Mesenchymal stem cell (in vitro differentiated cells and primary cell): ENCODE measurements at regions not wholly inside any gene's neighbourhood (a gene's known extent, or its start where the extent isn't known, plus 50 kb on each side); places are given as distances from the start of the nearest gene placed in this dataset.
A peak's percentile ranks its signal among the peaks of the same experiment; 100 is the strongest.

Experiments
- DNase-seq: peaks from one replicate; pipeline ENCODE4 v3.0.0-alpha.2; 2013
- H2AFZ ChIP-seq: one replicate; pipeline ENCODE4 v1.6.1; 2013; ENCODE audit warnings: low read depth, mild to moderate bottlenecking, control low read depth, inconsistent platforms, low read length, moderate library complexity
- H2AK5ac ChIP-seq: 2 replicates; pipeline ENCODE4 v1.6.1; 2013; ENCODE audit warnings: low read length, moderate library complexity, mild to moderate bottlenecking, inconsistent platforms; ENCODE audit not compliant: severe bottlenecking
- H2BK120ac ChIP-seq: one replicate; pipeline ENCODE4 v1.6.1; 2013; ENCODE audit warnings: low read depth, mild to moderate bottlenecking, inconsistent platforms, low read length, moderate library complexity
- H2BK12ac ChIP-seq, 2 experiments: one replicate each; pipeline ENCODE4 v1.6.1; 2013; ENCODE audit warnings: inconsistent platforms in 2 of 2, low read length in 2 of 2, mild to moderate bottlenecking in 2 of 2, moderate library complexity in 2 of 2, control low read depth in 1 of 2
- H2BK15ac ChIP-seq: one replicate; pipeline ENCODE4 v1.6.1; 2013; ENCODE audit warnings: mild to moderate bottlenecking, low read depth, inconsistent platforms; ENCODE audit not compliant: poor library complexity, severe bottlenecking
- H2BK5ac ChIP-seq: 2 replicates; pipeline ENCODE4 v1.6.1; 2013; ENCODE audit warnings: low read depth, mild to moderate bottlenecking, low read length, control low read depth, inconsistent platforms; ENCODE audit not compliant: poor library complexity, severe bottlenecking
- H3K14ac ChIP-seq, 2 experiments: one replicate each; pipeline ENCODE4 v1.6.1; 2013; ENCODE audit warnings: inconsistent platforms in 2 of 2, low read length in 2 of 2, control low read depth in 1 of 2, mild to moderate bottlenecking in 1 of 2, moderate library complexity in 1 of 2
- H3K18ac ChIP-seq, 2 experiments: one replicate each; pipeline ENCODE4 v1.6.1; 2013; ENCODE audit warnings: inconsistent platforms in 2 of 2, low read length in 2 of 2, control low read depth in 1 of 2, low read depth in 1 of 2, mild to moderate bottlenecking in 1 of 2
- H3K23ac ChIP-seq, 2 experiments: one replicate each; pipeline ENCODE4 v1.6.1; 2013; ENCODE audit warnings: inconsistent platforms in 2 of 2, low read length in 2 of 2, mild to moderate bottlenecking in 2 of 2, moderate library complexity in 2 of 2, control low read depth in 1 of 2
- H3K27ac ChIP-seq: 2 replicates; pipeline ENCODE4 v1.5.1; 2013; ENCODE audit warnings: mild to moderate bottlenecking, moderate library complexity, low read length, control low read depth, inconsistent platforms; ENCODE audit not compliant: poor library complexity, severe bottlenecking
- H3K27me3 ChIP-seq, 2 experiments: 2 replicates each; pipeline versions ENCODE4 v1.6.1 to v1.7.0; 2013; ENCODE audit warnings: low read length in 2 of 2, mild to moderate bottlenecking in 2 of 2, moderate library complexity in 2 of 2, control low read depth in 1 of 2, inconsistent platforms in 1 of 2; ENCODE audit not compliant: control insufficient read depth in 1 of 2, insufficient read depth in 1 of 2
- H3K36me3 ChIP-seq, 2 experiments: 2 replicates each; pipeline versions ENCODE4 v1.6.1 to v1.7.0; 2013; ENCODE audit warnings: low read length in 2 of 2, control low read depth in 1 of 2, inconsistent platforms in 1 of 2, low read depth in 1 of 2, mild to moderate bottlenecking in 1 of 2; ENCODE audit not compliant: insufficient read depth in 2 of 2, control insufficient read depth in 1 of 2
- H3K4ac ChIP-seq, 2 experiments: one replicate each; pipeline ENCODE4 v1.6.1; 2013; ENCODE audit warnings: inconsistent platforms in 2 of 2, low read length in 2 of 2, mild to moderate bottlenecking in 2 of 2, moderate library complexity in 2 of 2, control low read depth in 1 of 2, low read depth in 1 of 2
- H3K4me1 ChIP-seq: 2 replicates; pipeline ENCODE4 v1.6.1; 2013; ENCODE audit warnings: low read depth, low read length, control low read depth; ENCODE audit not compliant: control insufficient read depth, insufficient read depth
- H3K4me2 ChIP-seq: 2 replicates; pipeline ENCODE4 v1.6.1; 2013; ENCODE audit warnings: low read length, mild to moderate bottlenecking, inconsistent platforms; ENCODE audit not compliant: poor library complexity, severe bottlenecking
- H3K4me3 ChIP-seq, 2 experiments: 2 replicates each; pipeline versions ENCODE4 v1.5.1 to v1.7.0; 2013; ENCODE audit warnings: low read length in 2 of 2, mild to moderate bottlenecking in 2 of 2, control low read depth in 1 of 2, low read depth in 1 of 2; ENCODE audit not compliant: insufficient read depth in 1 of 2
- H3K79me1 ChIP-seq: replicated peaks from 2 replicates; pipeline ENCODE4 v1.6.1; 2013; ENCODE audit warnings: mild to moderate bottlenecking, control low read depth, low read length, inconsistent platforms; ENCODE audit not compliant: poor library complexity, severe bottlenecking
- H3K9ac ChIP-seq: 2 replicates; pipeline ENCODE4 v1.7.0; 2013; ENCODE audit warnings: mild to moderate bottlenecking, low read length, moderate library complexity
- H3K9me3 ChIP-seq: 2 replicates; pipeline ENCODE4 v1.7.0; 2013; ENCODE audit warnings: mild to moderate bottlenecking, low read length; ENCODE audit not compliant: control insufficient read depth
- H4K8ac ChIP-seq: one replicate; pipeline ENCODE4 v1.6.1; 2013; ENCODE audit warnings: inconsistent platforms, mild to moderate bottlenecking, low read length, moderate library complexity
- H4K91ac ChIP-seq: one replicate; pipeline ENCODE4 v1.6.1; 2013; ENCODE audit warnings: mild to moderate bottlenecking, low read length, inconsistent platforms
- WGBS: methylation state at CpG from one replicate; pipeline ENCODE4 v1.1.7; 2013; ENCODE audit warnings: mixed read lengths; 5-methylcytosine and 5-hydroxymethylcytosine counted together

DNA sequence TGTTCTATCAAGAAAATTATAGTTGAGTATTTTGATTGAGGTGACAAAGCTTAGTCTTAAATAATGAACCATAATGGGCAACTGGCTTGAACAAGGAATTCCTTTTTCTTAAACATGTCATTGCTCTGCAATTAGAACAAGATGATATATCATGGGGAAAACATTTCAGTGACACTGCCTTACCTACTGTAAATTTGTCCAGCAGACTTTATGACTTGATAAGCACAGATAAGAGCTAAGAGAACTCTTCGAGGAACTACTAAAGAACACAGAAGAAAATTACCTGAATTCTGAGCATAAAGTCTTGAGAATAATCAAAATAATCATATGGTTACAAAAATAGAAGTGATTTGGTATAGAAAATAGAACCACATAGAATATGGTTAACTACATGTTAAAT lies 257.8 kb downstream of the PDHA2 start:
- no peak overlapping the region for H2BK12ac ChIP-seq
- no peak overlapping the region for H2BK15ac ChIP-seq
- no peak overlapping the region for H3K27ac ChIP-seq
- no peak overlapping the region for H2BK120ac ChIP-seq
- no peak overlapping the region for H4K8ac ChIP-seq
- no peak for DNase-seq
- H3K9me3 ChIP-seq, result no peaks in the 10 kb centered on the region
- H3K36me3 ChIP-seq, result no peaks in the 10 kb centered on the region
- H2AK5ac ChIP-seq, result no peak overlapping the region
- no peak overlapping the region for H3K14ac ChIP-seq
- H3K18ac ChIP-seq, result no peak overlapping the region
- H3K9ac ChIP-seq, result no peak overlapping the region
- no peak overlapping the region for H3K4me3 ChIP-seq
- no peak overlapping the region for H3K4me2 ChIP-seq
- no peaks in the 10 kb centered on the region for H3K79me1 ChIP-seq
- no peak overlapping the region for H3K4ac ChIP-seq
- H3K27me3 ChIP-seq, result no peaks in the 10 kb centered on the region
- H4K91ac ChIP-seq, result no peak overlapping the region
- WGBS, result no CpG with 5 or more reads among the region's 1 CpG
- no peak overlapping the region for H3K23ac ChIP-seq
- H2AFZ ChIP-seq, result no peak overlapping the region
- H2BK5ac ChIP-seq, result no peak overlapping the region
- no peaks in the 10 kb centered on the region for H3K4me1 ChIP-seq

GRCh38 chr4:96099031-96099430 lies 259.1 kb downstream of the PDHA2 start:
- DNase-seq, result no peak
- 100% methylated on average over 1 of the region's 1 CpG for WGBS
- Histone ChIP-seq H3K27me3 (no peaks in the 10 kb centered on the region), H3K4me1 (no peaks in the 10 kb centered on the region), H2BK15ac (no peak overlapping the region), H4K91ac (no peak overlapping the region), H3K36me3 (no peaks in the 10 kb centered on the region), H3K79me1 (no peaks in the 10 kb centered on the region), H3K27ac (no peak overlapping the region), H3K9ac (no peak overlapping the region), H2BK5ac (no peak overlapping the region), H2AK5ac (no peak overlapping the region), H3K23ac (no peak overlapping the region), H3K18ac (no peak overlapping the region), H3K9me3 (no peaks in the 10 kb centered on the region), H2AFZ (no peak overlapping the region), H4K8ac (no peak overlapping the region), H3K4me3 (no peak overlapping the region), H2BK120ac (no peak overlapping the region), H3K14ac (no peak overlapping the region), H3K4me2 (no peak overlapping the region), H3K4ac (no peak overlapping the region), H2BK12ac (no peak overlapping the region)

DNA sequence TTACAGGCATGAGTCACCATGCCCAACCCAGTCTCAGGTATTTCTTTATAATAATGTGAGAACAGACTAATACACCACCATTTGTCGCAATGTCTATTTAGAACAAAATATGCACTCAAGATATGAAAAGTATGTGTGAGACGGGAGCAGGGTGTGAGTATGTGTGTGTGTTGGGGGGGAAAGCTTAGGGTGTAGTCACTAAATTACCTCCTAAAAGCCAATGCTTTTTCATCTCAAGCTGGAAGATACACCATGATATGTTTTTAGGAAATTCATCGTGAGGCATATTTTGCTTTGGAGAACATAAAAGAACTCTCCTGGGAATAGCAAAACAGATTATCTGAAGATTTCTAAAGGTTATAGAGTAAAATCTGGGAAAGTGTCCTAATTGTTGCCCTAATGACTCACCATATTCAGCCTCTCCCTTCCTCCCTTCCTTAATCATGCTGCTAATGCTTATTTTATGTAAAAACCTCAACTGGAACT lies 262.7 kb downstream of the PDHA2 start:
- Histone ChIP-seq H4K91ac (no peak overlapping the region), H3K27ac (no peak overlapping the region), H3K4me3 (no peak overlapping the region), H3K4me1 (no peaks in the 10 kb centered on the region), H3K23ac (no peak overlapping the region), H4K8ac (no peak overlapping the region), H3K14ac (no peak overlapping the region), H2BK12ac (no peak overlapping the region), H2AK5ac (no peak overlapping the region), H3K4me2 (no peak overlapping the region), H3K79me1 (no peaks in the 10 kb centered on the region), H3K27me3 (no peaks in the 10 kb centered on the region), H3K9ac (no peak overlapping the region), H3K4ac (no peak overlapping the region), H2BK120ac (no peak overlapping the region), H3K9me3 (no peaks in the 10 kb centered on the region), H2AFZ (no peak overlapping the region), H3K36me3 (no peaks in the 10 kb centered on the region), H2BK15ac (no peak overlapping the region), H2BK5ac (no peak overlapping the region), H3K18ac (no peak overlapping the region)
- peak; percentile 11 for DNase-seq
- WGBS, result no CpG with 5 or more reads among the region's 3 CpGs

GRCh38 chr4:96103086-96103485 lies 263.2 kb downstream of the PDHA2 start:
- H3K4me3 ChIP-seq, result no peak overlapping the region
- H3K4me1 ChIP-seq, result no peaks in the 10 kb centered on the region
- no peak overlapping the region for H2AK5ac ChIP-seq
- H3K27me3 ChIP-seq, result no peaks in the 10 kb centered on the region
- H3K23ac ChIP-seq, result no peak overlapping the region
- no peaks in the 10 kb centered on the region for H3K9me3 ChIP-seq
- no peak overlapping the region for H3K4ac ChIP-seq
- H4K91ac ChIP-seq, result no peak overlapping the region
- no peaks in the 10 kb centered on the region for H3K79me1 ChIP-seq
- H3K36me3 ChIP-seq, result no peaks in the 10 kb centered on the region
- no peak overlapping the region for H4K8ac ChIP-seq
- no peak overlapping the region for H2BK5ac ChIP-seq
- 65% methylated on average over 4 of the region's 5 CpGs for WGBS
- no peak overlapping the region for H2AFZ ChIP-seq
- H3K14ac ChIP-seq, result no peak overlapping the region
- DNase-seq, result peak; percentile 6
- no peak overlapping the region for H2BK12ac ChIP-seq
- H3K9ac ChIP-seq, result no peak overlapping the region
- no peak overlapping the region for H2BK120ac ChIP-seq
- H2BK15ac ChIP-seq, result no peak overlapping the region
- peak overlapping the region in 1 of 2 experiments; percentile 43 for H3K18ac ChIP-seq
- no peak overlapping the region for H3K4me2 ChIP-seq
- H3K27ac ChIP-seq, result no peak overlapping the region
